Ovary (tissue), 3 donors: ENCODE measurements at regions not wholly inside any gene's neighbourhood (a gene's known extent, or its start where the extent isn't known, plus 50 kb on each side); places are given as distances from the start of the nearest gene placed in this dataset.

Experiments
- CTCF ChIP-seq, 3 donors: fragments of 450-650 bp in 2 of 3; fragments of 200-600 bp in 1 of 3; IDR thresholded peaks; one replicate each; pipeline versions ENCODE4 v1.5.1 to v1.8.0; 2016 to 2022; ENCODE audit warnings: antibody characterized with exemption in 3 of 3, mild to moderate bottlenecking in 1 of 3
- EP300 ChIP-seq: sonication (generic); formaldehyde crosslinking; IDR thresholded peaks from one replicate; pipeline ENCODE4 v1.6.1; 2017; ENCODE audit warnings: antibody characterized with exemption
- POLR2A ChIP-seq: fragments of 450-650 bp; IDR thresholded peaks from one replicate; pipeline ENCODE4 v1.6.1; 2017; ENCODE audit warnings: antibody characterized with exemption, mild to moderate bottlenecking, moderate library complexity
- donor health status: DM: no; HTN: no; CAD: no.

GRCh38 chr6:21887231-21888185 lies 294.0 kb downstream of the SOX4 start:
- TF ChIP-seq CTCF (IDR thresholded peaks at IDR 0.05) (no peak), POLR2A (no peak), EP300 (no peak)
